Stimulated activated CD4-positive, alpha-beta T cell treated with anti-CD3 and anti-CD28 coated beads, Interleukin-1b, Interleukin-23, amount 100 ng/mL, for 24 hours (primary cell): ENCODE measurements at regions not wholly inside any gene's neighbourhood (a gene's known extent, or its start where the extent isn't known, plus 50 kb on each side); places are given as distances from the start of the nearest gene placed in this dataset.
"Not testable (repeated sequence)": the region's sequence is repeated elsewhere in the genome, so short reads cannot be mapped to it uniquely, and the experiment has no call there.

Experiments used
- DNase-seq, 4 experiments: peaks; one replicate each; pipeline ENCODE4 v3.0.0-alpha.2; 2020; ENCODE audit warnings: low read depth in 4 of 4, low spot score in 1 of 4

- DNase-seq, result no peak
Observed at GRCh38 chr10:38209332-38209731, 115.2 kb downstream of the ZNF37A start.

DNA sequence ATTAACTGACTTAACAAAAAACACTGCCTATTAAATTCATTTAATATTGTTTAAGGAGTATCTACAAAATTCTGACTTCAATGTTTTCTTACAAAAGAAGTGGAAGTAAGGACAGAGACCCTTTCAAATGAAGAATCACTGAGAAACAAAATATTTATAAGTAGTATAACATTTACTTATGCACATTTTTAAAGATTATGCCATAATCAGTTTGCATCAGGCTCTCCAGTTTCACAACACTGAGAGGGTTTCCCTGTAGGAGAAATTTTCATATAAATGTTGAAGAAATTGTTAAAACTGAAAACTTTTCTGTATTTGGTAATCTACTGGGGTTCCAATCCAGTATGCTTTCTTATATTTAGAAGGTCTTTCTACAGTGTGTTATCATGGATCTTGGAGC, 115.6 kb downstream of the ZNF37A start:
- DNase-seq, result not testable (repeated sequence)

DNA sequence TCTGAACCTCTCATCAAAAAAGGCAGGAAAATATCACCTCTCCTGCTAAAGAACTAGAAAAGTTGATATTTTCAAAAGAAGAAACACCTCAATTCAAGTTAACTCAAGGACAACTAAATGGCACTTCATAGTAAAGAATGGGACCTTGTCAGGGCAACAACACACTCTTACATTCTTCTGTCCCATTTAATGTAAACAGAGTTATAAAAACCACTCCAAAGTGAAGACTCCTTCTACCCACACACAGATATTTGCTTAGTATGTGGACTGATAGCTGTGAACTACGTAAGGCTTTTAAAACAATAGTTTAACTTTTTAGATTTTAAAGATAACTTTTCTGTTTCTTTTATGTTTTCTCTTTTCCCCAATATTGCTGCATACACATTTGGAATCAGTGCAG, 118.3 kb downstream of the ZNF37A start:
- no peak for DNase-seq

DNA sequence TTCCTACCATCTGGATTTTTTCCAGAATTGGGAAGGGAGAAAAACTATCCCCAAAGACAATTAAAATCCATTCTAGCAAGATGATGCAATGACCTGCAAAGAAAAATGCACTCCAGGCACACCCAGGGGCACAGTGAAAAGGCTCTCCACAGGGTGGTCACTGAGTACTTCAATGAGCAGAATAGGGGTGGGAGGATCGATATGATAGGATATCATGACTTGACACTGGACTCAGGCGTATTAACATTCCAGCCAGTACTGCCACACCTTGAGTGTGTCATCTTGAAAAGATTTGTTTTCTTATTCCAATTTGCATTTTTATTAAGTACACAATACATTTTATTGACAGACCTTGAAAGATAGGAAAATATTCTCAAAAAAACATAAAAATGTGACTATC, 132.2 kb downstream of the ZNF37A start:
- DNase-seq, result no peak

- DNase-seq, result no peak
Observed at GRCh38 chr10:38228394-38228793, 134.3 kb downstream of the ZNF37A start.

- DNase-seq, result not testable (repeated sequence)
Observed at GRCh38 chr10:38238479-38238878, 144.3 kb downstream of the ZNF37A start.

- not testable (repeated sequence) for DNase-seq
Observed at GRCh38 chr10:38242061-38242649, 148.0 kb downstream of the ZNF37A start.

DNA sequence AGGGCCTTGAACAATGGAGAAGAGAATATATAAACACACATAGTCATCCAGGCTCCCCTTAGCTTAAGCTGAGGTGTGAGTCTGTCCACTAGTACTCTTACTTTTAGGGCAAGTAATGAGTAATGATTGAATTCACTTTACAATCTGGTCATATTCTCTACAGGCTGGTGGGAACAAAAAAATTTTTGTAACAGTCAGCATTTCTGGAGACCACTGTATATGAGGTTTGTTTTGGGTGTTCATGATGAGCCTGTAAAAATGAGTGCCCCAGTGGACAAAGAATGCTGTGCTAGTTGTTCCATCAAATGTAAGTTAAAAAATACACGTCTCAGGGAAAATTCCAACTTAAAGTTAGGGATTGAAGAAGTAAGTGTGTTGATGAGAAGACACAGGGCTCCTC, 154.0 kb downstream of the ZNF37A start:
- not testable (repeated sequence) for DNase-seq

- not testable (repeated sequence) for DNase-seq
Observed at GRCh38 chr10:38252551-38252950, 158.4 kb downstream of the ZNF37A start.

DNA sequence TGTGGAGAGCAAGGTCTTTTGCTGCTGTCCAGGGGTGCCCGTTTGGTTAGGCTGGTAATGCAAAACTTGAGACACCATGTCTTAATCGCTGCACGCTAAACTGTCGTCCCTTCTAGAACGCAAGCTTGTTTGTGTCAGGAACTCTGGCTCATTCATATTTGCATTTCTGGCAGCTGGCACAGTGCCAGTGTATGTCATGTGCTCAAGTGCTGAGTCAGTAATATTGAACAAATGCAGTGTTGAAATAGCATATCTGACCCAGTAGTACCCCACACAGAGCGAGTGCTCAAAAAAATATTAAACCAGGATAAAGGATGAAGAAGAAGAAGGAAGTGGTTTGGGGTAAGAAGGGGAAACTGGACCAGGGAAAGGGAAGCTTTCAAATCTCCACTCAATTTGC, 173.4 kb downstream of the ZNF37A start:
- not testable (repeated sequence) for DNase-seq

GRCh38 chr10:38271031-38271430, 176.9 kb downstream of the ZNF37A start:
- not testable (repeated sequence) for DNase-seq

DNA sequence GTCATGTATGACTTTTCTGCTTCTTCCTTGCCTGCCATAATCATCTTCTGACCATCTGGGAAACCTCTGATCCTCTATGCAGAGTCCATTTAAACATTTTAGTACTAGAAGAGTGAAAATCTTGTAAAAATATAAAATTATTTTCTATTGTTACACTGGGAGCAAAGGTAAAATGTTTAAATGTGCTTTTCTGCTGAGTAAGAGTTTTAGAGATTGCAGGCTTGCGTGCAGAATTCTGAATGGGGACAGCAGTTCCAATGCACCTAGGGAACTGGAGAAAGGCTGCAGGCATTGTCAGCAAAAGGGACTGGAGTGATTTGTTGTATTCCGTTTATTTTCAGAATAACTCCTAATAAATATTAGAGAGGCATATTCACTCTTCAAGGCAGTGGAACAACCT, 180.7 kb downstream of the ZNF37A start:
- not testable (repeated sequence) for DNase-seq

DNA sequence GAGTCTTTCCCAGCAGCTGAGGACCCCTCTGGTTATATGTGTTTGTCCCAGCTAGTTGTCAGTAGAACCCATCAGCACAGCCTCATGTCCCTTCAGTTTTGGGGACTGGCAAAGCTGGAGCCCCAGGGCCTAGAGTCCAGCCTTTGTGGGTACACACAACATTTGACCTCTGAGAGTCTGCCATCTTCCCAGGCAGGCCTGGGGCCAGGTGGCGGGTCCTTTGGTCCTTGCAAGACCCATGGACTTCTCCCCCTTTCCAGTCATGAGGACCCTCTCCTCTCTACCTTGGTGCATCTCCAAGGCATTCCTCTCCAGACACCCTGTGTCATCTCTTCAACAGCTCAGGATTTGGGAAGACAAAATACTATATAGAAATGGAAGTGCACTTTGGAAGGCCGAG, 198.4 kb downstream of the ZNF37A start:
- not testable (repeated sequence) for DNase-seq

DNA sequence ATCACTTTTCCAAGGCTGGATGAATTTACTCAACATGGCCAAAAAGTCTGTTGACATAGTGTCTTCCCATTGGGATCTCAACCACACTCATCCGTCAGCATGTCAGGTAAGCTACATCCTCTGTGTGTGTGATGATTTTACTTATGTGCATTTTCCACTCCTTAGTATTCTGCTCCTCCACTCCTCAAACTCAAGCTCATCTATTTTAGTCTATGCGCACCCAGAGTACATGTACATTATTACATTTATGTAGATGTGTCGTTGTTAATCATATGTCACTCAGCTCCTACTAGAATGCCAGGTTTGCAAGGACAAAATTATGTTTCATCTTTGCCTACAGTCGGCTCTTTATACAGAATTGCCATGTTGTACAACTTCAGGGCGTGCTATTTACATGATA, 216.0 kb downstream of the ZNF37A start:
- DNase-seq, result not testable (repeated sequence)

- DNase-seq, result not testable (repeated sequence)
Observed at GRCh38 chr10:38315090-38315805, 221.1 kb downstream of the ZNF37A start.

- not testable (repeated sequence) for DNase-seq
Observed at GRCh38 chr10:38321393-38321792, 227.3 kb downstream of the ZNF37A start.

- DNase-seq, result not testable (repeated sequence)
Observed at GRCh38 chr10:38330306-38330705, 236.2 kb downstream of the ZNF37A start.

GRCh38 chr10:38331106-38331505, 237.0 kb downstream of the ZNF37A start:
- DNase-seq, result not testable (repeated sequence)

DNA sequence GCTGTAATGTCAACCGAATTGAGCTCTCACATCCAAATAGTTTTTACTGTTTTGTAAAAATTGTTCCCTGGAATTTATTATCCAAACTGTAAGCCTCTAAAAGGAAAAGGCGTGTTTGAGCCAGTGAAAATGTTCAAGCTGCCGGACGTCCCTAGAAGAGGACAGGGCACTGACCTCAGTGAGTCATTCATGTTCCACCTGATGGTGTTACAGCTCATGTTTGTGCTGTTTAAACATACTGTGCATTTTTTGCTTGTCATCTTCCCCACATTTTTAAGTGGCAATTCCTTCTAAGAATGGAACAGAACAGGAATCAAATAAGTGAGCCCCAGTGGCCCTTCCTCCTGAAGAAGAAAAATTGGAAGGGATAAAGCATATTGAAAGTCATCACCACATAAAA, 239.6 kb downstream of the ZNF37A start:
- DNase-seq, result not testable (repeated sequence)

GRCh38 chr10:38350645-38351044, 256.5 kb downstream of the ZNF37A start:
- not testable (repeated sequence) for DNase-seq

DNA sequence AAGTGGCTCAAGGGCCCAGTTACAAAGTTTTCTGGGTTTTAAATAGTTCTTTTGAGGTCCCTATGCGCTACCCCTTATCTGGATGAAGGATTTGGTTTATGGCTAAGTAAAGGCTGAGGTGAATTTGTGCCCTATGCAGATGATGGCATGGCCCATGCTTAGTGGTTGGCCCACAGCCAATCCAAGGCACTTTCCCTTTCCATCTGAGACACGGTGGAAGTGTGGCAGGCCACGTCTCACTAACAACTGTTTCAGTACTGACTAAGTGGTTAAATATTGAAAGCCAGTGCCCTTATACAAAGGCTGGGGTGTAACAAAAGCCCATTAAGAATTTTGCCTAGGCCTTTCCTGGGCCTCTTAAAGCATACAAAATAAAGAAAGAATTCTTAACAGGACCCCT, 260.3 kb downstream of the ZNF37A start:
- DNase-seq, result not testable (repeated sequence)

DNA sequence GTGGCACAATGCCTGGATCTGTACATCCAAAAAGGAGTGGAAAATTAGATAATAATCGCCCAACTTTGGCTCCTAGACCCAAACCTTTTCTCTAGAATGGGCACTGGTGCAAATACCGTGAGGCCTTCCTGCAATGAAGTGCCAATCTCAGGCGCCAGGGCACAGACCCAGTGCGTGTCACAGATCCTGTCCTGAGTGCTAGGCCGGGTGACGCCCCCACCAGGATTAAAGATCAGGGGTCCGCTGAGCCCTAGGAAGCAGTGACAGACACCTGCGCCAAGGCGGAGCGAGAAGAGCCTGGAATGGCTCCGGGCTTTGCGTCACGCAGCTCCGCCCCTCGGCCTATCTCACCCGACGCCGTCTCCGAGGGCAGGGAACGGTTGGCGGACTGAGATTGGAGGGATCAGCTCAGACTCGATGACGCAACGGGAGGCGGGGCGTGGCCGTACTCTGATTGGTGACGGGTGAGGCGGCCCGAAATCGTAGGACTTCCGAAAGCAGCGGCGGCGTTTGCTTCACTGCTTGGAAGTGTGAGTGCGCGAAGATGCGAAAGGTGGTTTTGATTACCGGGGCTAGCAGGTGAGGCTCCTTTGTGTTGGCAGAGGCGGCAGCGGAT, 261.9 kb downstream of the ZNF37A start:
- peak; percentile 25 to 64 (median 50) for DNase-seq
